GM18873 (cell line): ENCODE measurements at regions not wholly inside any gene's neighbourhood (a gene's known extent, or its start where the extent isn't known, plus 50 kb on each side); places are given as distances from the start of the nearest gene placed in this dataset.

ENCODE experiments used
- ATAC-seq: cut with Tn5 transposase; IDR thresholded peaks from one replicate; pipeline ENCODE4 v1.9.1; 2021; ENCODE audit warnings: mild to moderate bottlenecking, moderate library complexity, moderate number of reproducible peaks; ENCODE audit not compliant: unreplicated experiment, low FRiP score

GRCh38 chr7:68107968-68108367 is 1111.3 kb downstream of the TYW1 start:
- ATAC-seq = no peak

- no peak for ATAC-seq
Observed at GRCh38 chr7:68109299-68109698, 1112.7 kb downstream of the TYW1 start.

GRCh38 chr7:68119411-68119810 is 1122.8 kb downstream of the TYW1 start:
- no peak for ATAC-seq

GRCh38 chr7:68121056-68121455 is 1124.4 kb downstream of the TYW1 start:
- ATAC-seq = no peak

GRCh38 chr7:68121655-68122054 is 1125.0 kb downstream of the TYW1 start:
- no peak for ATAC-seq

- no peak for ATAC-seq
Observed at GRCh38 chr7:68122801-68123200, 1126.2 kb downstream of the TYW1 start.

GRCh38 chr7:68125168-68125567 is 1128.5 kb downstream of the TYW1 start:
- no peak for ATAC-seq

- no peak for ATAC-seq
Observed at GRCh38 chr7:68133045-68133444, 1136.4 kb downstream of the TYW1 start.

- no peak for ATAC-seq
Observed at GRCh38 chr7:68143345-68143744, 1146.7 kb downstream of the TYW1 start.

GRCh38 chr7:68146983-68147382 is 1150.3 kb downstream of the TYW1 start:
- ATAC-seq = no peak

GRCh38 chr7:68147614-68148238 is 1151.1 kb downstream of the TYW1 start:
- ATAC-seq = no peak

GRCh38 chr7:68148440-68148839 is 1151.8 kb downstream of the TYW1 start:
- ATAC-seq = no peak

- no peak for ATAC-seq
Observed at GRCh38 chr7:68152205-68152604, 1155.6 kb downstream of the TYW1 start.

GRCh38 chr7:68155676-68156075 is 1159.0 kb downstream of the TYW1 start:
- no peak for ATAC-seq

GRCh38 chr7:68158686-68159295 is 1162.2 kb downstream of the TYW1 start:
- ATAC-seq = no peak

GRCh38 chr7:68162712-68163111 is 1166.1 kb downstream of the TYW1 start:
- ATAC-seq = no peak

GRCh38 chr7:68166525-68166924 is 1169.9 kb downstream of the TYW1 start:
- ATAC-seq = no peak

GRCh38 chr7:68173513-68173912 is 1176.9 kb downstream of the TYW1 start:
- ATAC-seq = no peak

GRCh38 chr7:68176974-68177373 is 1180.3 kb downstream of the TYW1 start:
- ATAC-seq = no peak

GRCh38 chr7:68180761-68181160 is 1184.1 kb downstream of the TYW1 start:
- no peak for ATAC-seq

- no peak for ATAC-seq
Observed at GRCh38 chr7:68183176-68183575, 1186.5 kb downstream of the TYW1 start.

- ATAC-seq = no peak
Observed at GRCh38 chr7:68185631-68186456, 1189.2 kb downstream of the TYW1 start.
